MM.1S (cell line): ENCODE measurements at regions not wholly inside any gene's neighbourhood (a gene's known extent, or its start where the extent isn't known, plus 50 kb on each side); places are given as distances from the start of the nearest gene placed in this dataset.

Source experiments
- DNase-seq: peaks from one replicate; pipeline ENCODE4 v3.0.0-alpha.2; 2015
- H2AFZ ChIP-seq: fragments of 300-600 bp; sonication (generic); 2 replicates; pipeline ENCODE4 v1.6.0; 2016; ENCODE audit warnings: antibody characterized with exemption, low read length
- H3F3A ChIP-seq: fragments of 300-600 bp; sonication (generic); 2 replicates; pipeline ENCODE4 v1.6.1; 2016; ENCODE audit warnings: mild to moderate bottlenecking, antibody characterized with exemption, low read length, moderate library complexity, mixed read lengths; ENCODE audit not compliant: insufficient read depth
- H3K27ac ChIP-seq: fragments of 300-600 bp; sonication (generic); 2 replicates; pipeline ENCODE4 v1.5.1; 2016; ENCODE audit warnings: mild to moderate bottlenecking, low read length
- H3K27me3 ChIP-seq: fragments of 300-600 bp; sonication (generic); replicated peaks from 2 replicates; pipeline ENCODE4 v1.6.0; 2016; ENCODE audit warnings: low read length; ENCODE audit not compliant: insufficient read depth
- H3K36me3 ChIP-seq: fragments of 300-600 bp; sonication (generic); replicated peaks from 2 replicates; pipeline ENCODE4 v1.6.1; 2016; ENCODE audit warnings: mild to moderate bottlenecking, low read length, mixed read lengths; ENCODE audit not compliant: insufficient read depth
- H3K4me1 ChIP-seq: fragments of 300-600 bp; sonication (generic); 2 replicates; pipeline ENCODE4 v1.6.1; 2016; ENCODE audit warnings: low read length, mixed read lengths
- H3K4me2 ChIP-seq: fragments of 300-600 bp; sonication (generic); 2 replicates; pipeline ENCODE4 v1.6.0; 2016; ENCODE audit warnings: low read depth, low read length
- H3K4me3 ChIP-seq: fragments of 300-600 bp; sonication (generic); 2 replicates; pipeline ENCODE4 v1.5.1; 2016; ENCODE audit warnings: low read length, mixed read lengths
- H3K79me2 ChIP-seq: fragments of 300-600 bp; sonication (generic); 2 replicates; pipeline ENCODE4 v1.6.1; 2016; ENCODE audit warnings: mixed run types, low read length, mixed read lengths
- H3K9ac ChIP-seq: fragments of 300-600 bp; sonication (generic); 2 replicates; pipeline ENCODE4 v1.6.1; 2016; ENCODE audit warnings: low read length, mixed read lengths
- H3K9me2 ChIP-seq: fragments of 300-600 bp; sonication (generic); replicated peaks from 2 replicates; pipeline ENCODE4 v1.6.1; 2016; ENCODE audit warnings: mild to moderate bottlenecking, low read length, mixed read lengths; ENCODE audit not compliant: insufficient read depth
- H3K9me3 ChIP-seq: fragments of 300-600 bp; sonication (generic); replicated peaks from 2 replicates; pipeline ENCODE4 v1.6.1; 2016; ENCODE audit warnings: mild to moderate bottlenecking, low read length, mixed read lengths; ENCODE audit not compliant: insufficient read depth
- H4K20me1 ChIP-seq: fragments of 300-600 bp; sonication (generic); 2 replicates; pipeline ENCODE4 v1.6.1; 2016; ENCODE audit warnings: mild to moderate bottlenecking, low read length, moderate library complexity, mixed read lengths; ENCODE audit not compliant: insufficient read depth
- CTCF ChIP-seq: fragments of 300-600 bp; sonication (generic); IDR thresholded peaks from 2 replicates; pipeline ENCODE4 v1.5.1; 2016; ENCODE audit warnings: antibody characterized with exemption, low read length, mixed read lengths
- EZH2 ChIP-seq: fragments of 300-600 bp; sonication (generic); optimal IDR thresholded peaks from 2 replicates; pipeline ENCODE3; 2017; ENCODE audit warnings: low read depth, mild to moderate bottlenecking, antibody characterized with exemption, low read length, mixed read lengths
- EZH2phosphoT487 ChIP-seq: fragments of 300-600 bp; sonication (generic); IDR thresholded peaks from 2 replicates; pipeline ENCODE4 v1.6.1; 2018; ENCODE audit warnings: antibody characterized with exemption, low read length

- H3K9me2 ChIP-seq = no peaks in the 10 kb centered on the region
- H3K27ac ChIP-seq = no peak overlapping the region
- H2AFZ ChIP-seq = no peak overlapping the region
- H3K9ac ChIP-seq = no peak overlapping the region
- H3K9me3 ChIP-seq = no peaks in the 10 kb centered on the region
- TF ChIP-seq EZH2phosphoT487 (no peak), EZH2 (no peak), CTCF (no peak)
- H4K20me1 ChIP-seq = no peaks in the 10 kb centered on the region
- H3K4me3 ChIP-seq = no peak overlapping the region
- H3K4me1 ChIP-seq = no peaks in the 10 kb centered on the region
- DNase-seq = no peak
- H3F3A ChIP-seq = no peaks in the 10 kb centered on the region
- H3K4me2 ChIP-seq = no peak overlapping the region
- H3K79me2 ChIP-seq = no peaks in the 10 kb centered on the region
- no peaks in the 10 kb centered on the region for H3K27me3 ChIP-seq
- H3K36me3 ChIP-seq = no peaks in the 10 kb centered on the region
These were observed 182.4 kb downstream of the RAP2A start for GRCh38 chr13:97616385-97616784.

- Histone ChIP-seq H4K20me1 (no peaks in the 10 kb centered on the region), H3K4me1 (no peaks in the 10 kb centered on the region), H3K79me2 (no peaks in the 10 kb centered on the region), H3K4me3 (no peak overlapping the region), H3K27ac (no peak overlapping the region), H3F3A (no peaks in the 10 kb centered on the region), H3K9me3 (no peaks in the 10 kb centered on the region), H3K27me3 (no peaks in the 10 kb centered on the region), H2AFZ (no peak overlapping the region), H3K9ac (no peak overlapping the region), H3K4me2 (no peak overlapping the region), H3K36me3 (no peaks in the 10 kb centered on the region), H3K9me2 (no peaks in the 10 kb centered on the region)
- no peak for TF ChIP-seq CTCF
- TF ChIP-seq EZH2phosphoT487 = no peak
- no peak for TF ChIP-seq EZH2
- no peak for DNase-seq
These were observed 187.1 kb downstream of the RAP2A start for GRCh38 chr13:97621025-97621424.

GRCh38 chr13:97621631-97622030, 187.7 kb downstream of the RAP2A start:
- H2AFZ ChIP-seq = no peak overlapping the region
- TF ChIP-seq EZH2phosphoT487 = no peak
- no peak for TF ChIP-seq CTCF
- no peak for TF ChIP-seq EZH2
- no peak overlapping the region for H3K4me2 ChIP-seq
- H3K9me3 ChIP-seq = no peaks in the 10 kb centered on the region
- H4K20me1 ChIP-seq = no peaks in the 10 kb centered on the region
- H3K79me2 ChIP-seq = no peaks in the 10 kb centered on the region
- no peak overlapping the region for H3K9ac ChIP-seq
- no peaks in the 10 kb centered on the region for H3F3A ChIP-seq
- no peaks in the 10 kb centered on the region for H3K9me2 ChIP-seq
- DNase-seq = no peak
- no peaks in the 10 kb centered on the region for H3K36me3 ChIP-seq
- H3K27ac ChIP-seq = no peak overlapping the region
- H3K4me1 ChIP-seq = no peaks in the 10 kb centered on the region
- H3K27me3 ChIP-seq = no peaks in the 10 kb centered on the region
- H3K4me3 ChIP-seq = no peak overlapping the region

GRCh38 chr13:97627566-97627965, 193.6 kb downstream of the RAP2A start:
- Histone ChIP-seq H3K4me3 (no peak overlapping the region), H3K27me3 (no peaks in the 10 kb centered on the region), H3K9me2 (no peaks in the 10 kb centered on the region), H3K9ac (no peak overlapping the region), H3K36me3 (no peaks in the 10 kb centered on the region), H3K4me1 (no peaks in the 10 kb centered on the region), H3K4me2 (no peak overlapping the region), H3K27ac (no peak overlapping the region), H2AFZ (no peak overlapping the region), H3F3A (no peaks in the 10 kb centered on the region), H3K79me2 (no peaks in the 10 kb centered on the region), H4K20me1 (no peaks in the 10 kb centered on the region), H3K9me3 (no peaks in the 10 kb centered on the region)
- TF ChIP-seq EZH2phosphoT487 (no peak), CTCF (no peak), EZH2 (no peak)
- DNase-seq = no peak
